ENCODE measurements at regions not wholly inside any gene's neighbourhood (a gene's known extent, or its start where the extent isn't known, plus 50 kb on each side); places are given as distances from the start of the nearest gene placed in this dataset.

DNA sequence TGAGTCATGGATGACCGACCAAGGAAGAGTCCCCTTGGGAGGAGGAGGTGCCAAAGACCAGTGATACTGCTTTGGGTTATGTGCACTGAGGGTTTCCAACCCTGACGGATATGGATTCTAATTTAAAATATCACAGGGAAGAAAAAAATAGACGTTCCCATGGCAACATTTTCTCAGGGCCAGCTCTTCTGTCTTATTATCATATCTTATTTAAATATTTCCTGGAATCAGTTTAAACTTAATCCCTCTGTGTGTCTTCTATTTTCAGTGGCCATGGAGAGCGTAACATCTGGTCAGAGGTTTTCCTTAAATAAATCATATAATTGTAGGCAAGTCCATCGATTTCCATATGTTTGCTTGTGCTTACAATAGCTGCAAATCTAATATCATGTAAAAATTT, 205.4 kb upstream of the FMN2 start:
- no peak for DNase-seq (ENCODE audit: low read depth)

- no peak for DNase-seq (ENCODE audit: low read depth)
Measured at GRCh38 chr1:239888639-239889038, 203.0 kb upstream of the FMN2 start.

- no peak for DNase-seq (ENCODE audit: low read depth)
Measured at GRCh38 chr1:239891621-239892358, 199.9 kb upstream of the FMN2 start.

DNA sequence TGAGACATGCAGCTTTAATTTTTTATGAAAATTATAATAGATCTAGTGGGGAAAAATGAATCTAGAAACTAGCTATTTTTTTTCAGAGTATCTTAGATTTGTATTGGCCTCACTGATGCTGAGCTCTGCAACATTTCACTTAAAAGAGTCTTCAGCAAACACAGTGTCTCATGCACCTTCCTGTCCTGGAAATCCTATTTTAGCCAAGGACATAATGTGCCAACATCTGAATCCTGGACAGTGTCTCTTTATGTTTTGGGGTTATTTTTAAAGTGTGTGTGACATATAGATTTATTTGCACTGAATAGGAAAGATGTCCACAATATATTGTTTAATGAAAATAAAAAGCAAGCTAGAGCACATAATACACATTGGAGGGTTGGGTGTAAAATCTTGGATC, 199.1 kb upstream of the FMN2 start:
- no peak for DNase-seq (ENCODE audit: low read depth)

- DNase-seq (ENCODE audit: low read depth): no peak
Measured at GRCh38 chr1:239893127-239893731, 198.5 kb upstream of the FMN2 start.

- DNase-seq (ENCODE audit: low read depth): no peak
Measured at GRCh38 chr1:239896569-239896968, 195.1 kb upstream of the FMN2 start.

GRCh38 chr1:239896980-239897379, 194.7 kb upstream of the FMN2 start:
- DNase-seq (ENCODE audit: low read depth): no peak

DNA sequence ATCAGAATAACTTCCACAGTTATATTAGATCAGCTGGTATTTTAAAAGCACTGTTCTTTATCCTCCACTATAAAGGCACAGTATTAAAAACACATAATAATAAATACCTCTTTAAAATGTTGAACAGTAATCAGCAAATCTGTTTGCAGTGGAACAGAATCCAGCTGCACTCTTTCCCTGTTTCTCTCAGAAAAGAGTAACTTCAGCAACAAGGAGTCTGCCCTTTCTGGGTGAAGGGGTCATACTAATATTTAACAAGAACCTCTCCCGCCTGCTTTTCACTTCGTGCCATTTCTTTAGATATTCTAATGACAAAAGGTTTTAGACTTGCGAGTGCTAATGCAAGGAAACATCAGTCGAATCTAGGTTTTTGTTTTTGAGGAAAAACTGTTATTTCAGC, 194.2 kb upstream of the FMN2 start:
- no peak for DNase-seq (ENCODE audit: low read depth)

DNA sequence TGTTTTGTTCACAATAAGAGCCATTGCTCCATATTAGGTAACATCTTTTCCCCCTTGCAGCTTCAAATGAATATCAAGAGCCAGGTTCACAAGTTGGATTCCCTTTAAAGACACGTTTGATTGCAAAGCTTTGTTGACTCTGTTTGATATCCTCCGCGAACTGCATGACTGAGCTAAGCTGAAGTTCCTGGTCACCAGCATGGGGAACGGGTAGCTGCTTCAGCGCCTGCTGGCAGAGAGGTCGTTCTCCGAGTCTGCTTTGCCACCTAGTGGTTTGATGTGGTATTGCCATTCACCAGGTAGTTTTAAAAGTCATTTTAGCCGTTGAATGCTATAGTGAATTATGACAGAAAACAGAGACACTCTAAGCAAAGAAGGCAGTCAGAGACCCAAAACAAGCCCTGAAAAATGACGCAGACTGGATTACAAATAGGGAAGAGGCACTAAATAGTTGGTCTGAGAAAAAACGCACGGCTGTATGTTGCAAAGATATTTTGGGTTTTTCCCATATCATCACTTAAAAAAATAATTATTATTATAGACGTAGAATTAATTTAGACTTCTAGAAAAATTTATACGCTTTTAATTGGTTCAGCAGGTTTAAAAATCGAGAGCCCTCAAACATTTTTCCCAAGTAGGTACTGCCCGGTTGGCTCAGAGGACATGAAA, 193.5 kb upstream of the FMN2 start:
- DNase-seq (ENCODE audit: low read depth): peak; percentile 54

- no peak for DNase-seq (ENCODE audit: low read depth)
Measured at GRCh38 chr1:239899747-239900146, 191.9 kb upstream of the FMN2 start.

GRCh38 chr1:239906394-239906793, 185.3 kb upstream of the FMN2 start:
- no peak for DNase-seq (ENCODE audit: low read depth)

- DNase-seq (ENCODE audit: low read depth): no peak
Measured at GRCh38 chr1:239909898-239910297, 181.8 kb upstream of the FMN2 start.

GRCh38 chr1:239912471-239912870, 179.2 kb upstream of the FMN2 start:
- peak; percentile 20 for DNase-seq (ENCODE audit: low read depth)

DNA sequence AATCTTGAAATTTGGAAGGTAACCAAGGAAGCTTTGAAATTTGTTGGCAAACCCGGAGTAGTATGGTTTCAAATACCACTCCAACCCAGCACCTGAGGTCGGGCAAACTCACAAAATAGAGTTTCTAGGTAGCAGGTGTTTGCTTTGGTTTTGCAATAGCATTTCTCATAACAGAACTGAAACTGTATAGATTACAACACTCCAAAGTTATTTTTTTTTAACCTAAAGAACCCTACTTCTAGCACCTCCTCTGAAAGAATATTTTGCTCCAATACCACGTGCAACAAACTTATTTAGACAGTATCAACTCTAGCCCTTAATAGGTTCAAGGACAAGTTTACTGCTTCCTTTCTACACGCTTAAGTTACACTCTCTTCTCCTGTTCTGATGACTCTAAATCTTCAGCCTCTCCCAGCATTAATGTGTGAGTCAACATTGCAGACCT, 178.5 kb upstream of the FMN2 start:
- no peak for DNase-seq (ENCODE audit: low read depth)

DNA sequence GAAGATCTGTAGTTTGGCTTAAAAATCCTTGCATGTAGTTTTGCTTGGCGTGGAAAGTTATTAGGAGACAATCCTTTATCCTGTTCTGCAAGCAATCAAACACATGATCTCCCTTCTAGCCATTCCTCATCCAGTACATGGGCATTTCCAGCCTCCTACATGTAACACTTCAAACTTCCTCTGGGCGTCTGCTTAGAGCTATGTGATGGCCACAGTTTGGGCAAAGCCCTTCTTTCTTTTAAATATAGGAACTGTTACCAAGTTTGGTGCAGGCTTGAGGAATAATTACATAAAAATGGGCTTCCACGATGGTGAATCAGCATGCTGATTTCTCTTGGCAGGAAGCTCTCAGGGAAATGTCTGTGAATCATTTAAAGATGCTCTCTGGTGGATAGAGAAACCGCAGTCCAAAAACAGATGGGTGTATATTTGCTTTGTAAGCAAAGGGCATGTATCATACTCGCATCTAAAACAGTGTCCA, 176.9 kb upstream of the FMN2 start:
- DNase-seq (ENCODE audit: low read depth): peak; percentile 73

- DNase-seq (ENCODE audit: low read depth): no peak
Measured at GRCh38 chr1:239918634-239919033, 173.0 kb upstream of the FMN2 start.

DNA sequence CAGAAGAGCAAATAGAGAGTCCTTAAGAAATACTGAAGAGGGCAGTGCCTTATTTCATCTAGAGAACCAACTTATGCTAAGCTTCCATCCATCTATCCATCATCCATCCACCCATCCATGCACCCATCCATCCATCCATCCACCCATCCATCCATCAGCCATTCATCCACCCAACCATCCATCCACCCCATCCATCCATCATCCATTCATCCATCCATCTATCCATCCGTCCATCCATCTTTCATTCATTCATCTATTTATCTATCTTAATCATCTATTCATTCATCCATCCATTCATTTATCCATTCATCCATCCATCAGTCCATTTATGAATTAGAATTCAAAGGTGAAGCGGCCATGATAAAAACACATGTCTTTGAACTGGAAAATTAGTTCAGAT, 171.5 kb upstream of the FMN2 start:
- DNase-seq (ENCODE audit: low read depth): no peak

DNA sequence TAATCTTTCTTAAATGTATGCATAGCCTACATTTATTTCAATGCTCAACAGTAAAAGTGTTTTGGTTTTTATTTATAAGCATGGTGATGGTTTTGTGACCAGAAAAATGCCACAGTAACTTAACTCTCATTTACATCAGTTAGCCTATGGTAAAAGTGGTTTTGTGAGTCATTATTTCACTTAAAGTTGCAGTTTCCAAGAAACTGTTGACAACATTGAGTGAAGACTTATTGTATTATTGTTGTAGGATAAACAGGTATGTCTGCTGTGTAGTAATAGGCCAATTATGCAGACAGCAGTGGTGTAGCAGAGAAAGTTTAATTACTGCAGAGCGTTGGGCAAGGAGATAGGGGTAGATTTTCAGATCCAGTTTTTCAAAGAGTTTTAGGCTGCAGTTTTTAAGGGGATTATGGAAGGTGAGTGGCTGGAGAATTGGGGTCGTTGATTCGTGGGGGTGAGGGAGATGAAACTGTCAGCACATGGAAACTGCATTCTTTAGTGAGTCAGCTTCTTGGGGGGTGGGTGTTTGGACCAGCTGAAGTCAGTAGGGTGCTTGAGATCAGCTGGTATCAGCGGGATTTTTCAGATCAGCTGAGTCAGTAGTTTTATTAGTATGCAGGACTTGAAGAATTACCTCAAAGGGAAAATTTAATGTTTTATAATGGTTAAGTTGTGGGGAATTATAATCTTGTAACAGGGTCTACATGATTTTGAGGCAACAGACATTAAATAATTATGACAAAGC, 168.7 kb upstream of the FMN2 start:
- no peak for DNase-seq (ENCODE audit: low read depth)

- no peak for DNase-seq (ENCODE audit: low read depth)
Measured at GRCh38 chr1:239924741-239925350, 166.8 kb upstream of the FMN2 start.

- DNase-seq (ENCODE audit: low read depth): no peak
Measured at GRCh38 chr1:239926184-239926583, 165.5 kb upstream of the FMN2 start.

GRCh38 chr1:239929317-239929716, 162.4 kb upstream of the FMN2 start:
- no peak for DNase-seq (ENCODE audit: low read depth)

- no peak for DNase-seq (ENCODE audit: low read depth)
Measured at GRCh38 chr1:239930686-239931262, 160.9 kb upstream of the FMN2 start.

All from HS-27A (cell line).